ENCODE measurements at regions not wholly inside any gene's neighbourhood (a gene's known extent, or its start where the extent isn't known, plus 50 kb on each side); places are given as distances from the start of the nearest gene placed in this dataset.

DNA sequence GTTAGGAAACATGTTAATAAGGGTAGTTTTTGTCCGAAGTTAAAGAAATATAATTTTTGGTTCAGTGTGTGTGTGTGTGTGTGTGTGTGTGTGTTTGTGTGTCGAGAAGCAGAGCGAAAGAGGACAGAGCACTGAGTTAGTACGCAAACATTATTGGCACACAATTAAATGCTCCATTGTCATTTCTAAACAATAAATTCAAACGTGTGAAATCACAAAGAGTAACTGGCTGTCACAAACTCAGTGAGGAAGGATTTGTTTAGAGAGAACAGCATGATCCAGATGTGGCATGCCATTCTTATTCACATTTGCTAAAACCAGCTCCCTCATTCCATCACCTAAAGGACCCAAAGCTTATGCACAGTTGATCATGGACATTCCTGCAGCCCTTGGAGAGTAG, 970.8 kb downstream of the DTWD2 start:
- DNase-seq = no peak

DNA sequence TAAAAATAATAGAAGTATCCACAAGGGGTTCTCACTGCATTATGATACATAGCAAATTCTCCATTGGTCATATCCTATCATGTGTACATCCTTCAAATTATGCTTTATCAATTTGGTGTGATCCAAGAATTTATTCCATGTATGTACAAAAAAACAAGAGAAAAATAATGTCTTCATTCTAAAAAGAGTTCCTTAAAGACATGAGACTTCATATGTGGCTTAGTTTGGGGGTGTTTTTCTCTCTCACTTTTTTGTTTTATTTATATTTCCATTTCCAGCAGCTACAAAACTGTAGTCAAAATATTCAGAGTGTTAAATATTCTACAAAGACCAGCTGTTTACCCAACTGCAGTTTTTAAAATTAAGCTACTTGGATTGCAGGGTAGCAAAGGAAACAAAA, 972.0 kb downstream of the DTWD2 start:
- no peak for DNase-seq

DNA sequence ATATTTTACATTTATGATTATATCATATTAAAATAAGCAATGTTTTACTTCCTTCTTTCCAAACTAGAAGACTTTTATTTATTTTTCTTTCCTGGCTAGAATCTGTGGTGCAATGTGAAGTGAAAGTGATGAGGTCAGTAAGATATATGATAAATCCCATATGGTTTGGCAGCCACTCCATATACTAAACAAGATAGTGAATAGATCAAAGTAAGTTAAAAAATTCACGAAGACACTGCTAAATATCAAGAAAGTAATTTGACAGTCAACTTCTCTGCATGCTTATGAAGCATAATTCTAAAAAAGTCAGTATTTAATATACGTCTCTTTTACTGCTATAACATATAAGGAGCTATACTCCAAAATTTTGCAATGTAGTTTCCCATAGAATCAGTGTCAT, 972.8 kb downstream of the DTWD2 start:
- no peak for DNase-seq

DNA sequence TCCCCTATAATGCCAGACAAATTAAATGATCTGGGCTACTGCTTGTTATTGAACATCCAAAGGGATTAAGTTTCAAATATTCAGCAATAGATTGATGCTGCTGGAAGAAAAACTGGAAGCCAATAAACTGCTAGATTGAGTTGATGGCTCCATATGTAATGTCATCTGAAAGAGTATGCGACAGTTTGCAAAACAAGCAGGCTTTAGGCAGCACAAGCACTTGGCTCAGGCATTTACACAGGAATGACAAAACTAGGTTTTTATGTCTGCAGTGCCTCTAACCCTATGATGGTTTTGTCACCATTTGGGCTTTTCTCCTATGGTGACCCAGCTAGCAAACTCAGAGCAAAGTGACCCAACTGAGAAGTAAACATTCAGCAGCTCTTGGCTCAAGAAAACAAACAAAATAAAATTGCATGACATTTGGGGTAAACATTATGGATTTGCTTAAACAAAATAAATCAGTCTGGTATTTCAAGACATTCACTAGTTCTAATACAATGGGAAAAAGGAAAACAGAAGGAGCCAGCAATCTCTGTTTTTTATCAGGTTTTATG, 978.5 kb downstream of the DTWD2 start:
- DNase-seq = no peak

DNA sequence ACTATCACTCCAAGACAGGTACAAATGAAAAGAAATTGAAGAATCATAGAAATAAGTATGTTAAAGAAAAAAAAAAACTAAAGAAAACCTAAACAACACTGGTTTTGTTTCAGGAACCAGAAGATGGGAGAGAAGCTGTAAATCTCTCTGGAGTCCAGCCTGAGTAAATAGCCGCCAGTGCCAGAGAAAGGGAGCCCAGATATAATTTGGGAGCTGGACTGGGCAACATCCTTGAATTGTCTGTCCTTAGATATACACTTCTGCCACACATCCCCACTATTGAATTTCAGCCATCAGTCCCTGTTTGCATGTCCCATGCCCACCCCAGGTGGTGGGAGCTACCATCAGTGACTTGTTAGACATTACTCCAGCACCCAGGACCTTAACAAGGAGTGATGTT, 979.6 kb downstream of the DTWD2 start:
- DNase-seq = no peak

DNA sequence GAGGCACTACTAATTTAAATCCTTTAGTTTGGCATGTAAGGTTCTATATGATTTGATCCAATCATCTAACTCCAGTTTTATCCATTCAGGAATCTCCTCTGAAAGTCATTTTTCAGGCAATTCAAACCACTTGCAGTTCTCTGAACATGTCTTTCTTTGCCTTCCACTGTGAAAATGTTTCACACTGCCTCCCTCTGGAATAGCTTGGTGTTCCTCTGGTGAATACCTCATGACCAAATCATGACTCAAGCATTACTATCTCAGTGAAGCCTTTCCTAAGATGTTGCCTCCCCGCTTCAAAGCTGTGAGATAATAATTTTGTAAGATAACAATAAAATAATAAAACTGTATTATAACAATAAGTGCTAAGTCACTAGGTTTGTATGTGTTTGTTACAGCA, 981.1 kb downstream of the DTWD2 start:
- DNase-seq = no peak

DNA sequence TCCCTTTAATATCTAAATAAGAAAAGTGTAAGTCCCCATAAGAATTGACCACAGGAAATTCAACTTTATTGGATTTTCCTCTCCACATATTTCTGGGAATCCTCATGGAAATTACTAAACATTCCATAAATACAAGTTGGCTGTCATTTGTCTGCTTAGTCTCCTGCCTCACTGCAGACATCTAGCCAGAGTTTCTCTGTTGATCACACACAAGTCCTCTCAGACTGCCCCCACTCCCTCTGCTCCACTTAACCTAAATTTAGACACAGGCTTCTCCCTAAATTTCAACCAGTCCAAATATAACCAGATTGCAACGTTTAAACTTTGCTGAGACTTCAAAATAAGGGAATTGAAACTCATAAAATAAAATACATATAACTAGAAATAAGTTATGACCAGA, 982.1 kb downstream of the DTWD2 start:
- no peak for DNase-seq

DNA sequence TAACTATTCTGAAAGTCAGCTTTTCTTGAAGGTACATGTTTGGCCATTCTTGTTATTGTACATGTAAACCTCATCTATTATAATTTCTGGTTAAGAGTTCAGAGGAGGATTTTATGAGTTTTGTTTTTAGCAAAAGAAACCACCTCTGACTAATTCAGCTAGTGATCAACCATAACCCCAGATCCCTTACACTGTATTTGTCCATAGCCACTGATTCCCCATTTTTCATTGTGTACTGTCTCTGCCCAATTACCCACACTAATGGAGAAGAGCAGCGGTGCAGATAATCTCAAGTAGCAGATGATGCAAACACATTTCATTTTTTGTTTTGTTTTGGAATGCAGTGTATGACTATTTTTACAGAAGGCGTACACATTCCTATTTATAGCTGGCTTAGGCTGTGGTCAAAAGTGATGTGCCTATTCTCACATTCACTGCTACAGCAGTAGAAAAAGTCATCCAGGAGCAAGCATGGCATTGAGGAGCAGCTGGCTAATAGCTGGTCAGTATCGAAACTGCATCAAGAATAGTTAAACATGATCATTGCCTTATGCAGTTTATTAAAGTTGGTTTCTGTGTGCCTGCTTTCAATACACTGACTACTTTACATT, 988.3 kb downstream of the DTWD2 start:
- no peak for DNase-seq

DNA sequence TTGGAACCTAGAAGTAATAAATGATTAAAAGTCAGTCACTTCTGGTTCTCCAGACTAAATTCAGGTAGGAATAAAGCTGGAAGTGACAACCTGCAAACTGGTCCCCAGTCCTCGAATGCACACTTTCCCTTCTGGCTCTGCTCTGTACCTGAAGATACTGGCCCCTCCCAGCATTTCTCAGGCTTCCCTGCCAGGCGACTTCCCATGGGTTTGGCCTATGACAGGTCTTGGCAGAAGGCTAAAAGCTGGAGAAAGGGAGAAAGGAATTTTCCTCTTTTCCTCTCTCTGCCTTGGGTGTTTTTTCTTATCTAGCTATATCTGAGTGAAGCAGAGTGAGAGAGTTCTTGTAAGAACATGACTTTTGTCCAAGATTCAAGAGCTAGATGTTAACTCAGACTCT, 1005.7 kb downstream of the DTWD2 start:
- no peak for DNase-seq

DNA sequence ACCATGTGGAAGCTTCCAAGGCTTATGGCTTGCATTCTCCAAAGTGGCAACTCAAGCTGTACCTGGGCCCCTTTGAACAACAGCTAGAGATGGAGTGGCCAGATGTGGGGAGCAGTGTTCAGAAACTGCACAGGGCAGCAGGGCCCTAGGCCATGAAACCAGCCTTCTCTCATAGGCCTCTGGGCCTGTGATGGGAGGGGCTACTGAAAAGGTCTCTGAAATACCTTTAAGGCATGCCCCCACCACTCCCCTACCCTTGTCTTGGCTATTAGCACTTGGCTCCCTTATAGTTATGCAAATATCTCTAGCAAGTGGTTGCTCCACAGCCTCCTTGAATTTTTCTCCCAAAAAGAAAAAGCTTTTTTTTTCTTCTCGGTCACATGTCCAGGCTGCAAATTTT, 1014.6 kb downstream of the DTWD2 start:
- DNase-seq = no peak

DNA sequence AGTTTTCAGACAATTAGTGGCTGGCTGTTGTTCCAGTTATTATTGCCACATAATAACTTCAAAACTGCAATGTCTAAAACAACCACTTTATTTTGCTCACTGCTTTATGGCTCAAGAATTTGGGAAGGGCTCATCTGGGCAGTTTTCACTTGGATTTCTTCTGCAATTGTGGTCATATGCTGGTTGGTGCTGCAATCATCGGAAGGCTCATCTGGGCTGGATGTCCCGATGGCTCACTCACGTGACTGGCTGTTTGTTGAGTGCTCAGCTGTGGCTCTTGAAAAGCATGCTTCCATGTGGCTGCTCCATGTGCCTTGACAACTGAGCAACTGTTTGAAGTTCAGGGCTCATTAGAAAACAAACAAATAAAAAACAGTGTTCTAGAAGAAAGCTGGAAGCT, 1032.5 kb downstream of the DTWD2 start:
- DNase-seq = no peak

DNA sequence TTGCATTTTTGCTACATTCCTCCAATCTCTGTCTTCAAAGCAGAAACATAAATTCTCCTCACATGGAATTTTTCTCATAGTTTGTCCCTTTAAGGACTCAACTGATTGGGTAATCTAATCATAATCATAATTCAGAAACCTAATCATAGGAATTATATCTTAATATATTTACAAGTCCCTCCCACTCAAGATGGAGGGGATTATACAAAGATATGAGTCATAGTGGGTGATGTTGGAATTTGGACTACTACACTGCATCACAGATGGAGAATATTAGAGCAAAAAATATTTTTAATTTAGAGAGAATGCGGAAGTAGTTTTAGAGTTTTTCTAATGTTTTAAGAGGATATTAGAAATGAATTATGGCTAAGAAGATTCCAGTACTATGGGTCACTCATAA, 1034.0 kb downstream of the DTWD2 start:
- DNase-seq = no peak

DNA sequence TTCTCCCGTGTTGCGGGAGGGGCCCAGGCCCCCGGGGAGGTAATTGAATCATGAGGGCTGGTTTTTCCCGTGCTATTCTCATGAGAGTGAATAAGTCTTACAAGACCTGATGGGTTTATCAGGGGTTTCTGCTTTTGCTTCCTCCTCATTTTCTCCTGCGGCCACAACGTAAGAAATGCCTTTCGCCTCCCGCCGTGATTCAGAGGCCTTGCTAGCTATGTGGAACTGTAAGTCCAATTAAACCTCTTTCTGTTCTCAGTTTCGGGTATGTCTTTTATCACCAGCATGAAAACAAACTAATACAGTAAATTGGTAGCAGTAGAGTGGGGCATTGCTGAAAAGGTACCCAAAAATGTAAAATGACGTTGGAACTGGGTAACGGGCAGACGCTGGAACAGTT, 1035.1 kb downstream of the DTWD2 start:
- DNase-seq = no peak

DNA sequence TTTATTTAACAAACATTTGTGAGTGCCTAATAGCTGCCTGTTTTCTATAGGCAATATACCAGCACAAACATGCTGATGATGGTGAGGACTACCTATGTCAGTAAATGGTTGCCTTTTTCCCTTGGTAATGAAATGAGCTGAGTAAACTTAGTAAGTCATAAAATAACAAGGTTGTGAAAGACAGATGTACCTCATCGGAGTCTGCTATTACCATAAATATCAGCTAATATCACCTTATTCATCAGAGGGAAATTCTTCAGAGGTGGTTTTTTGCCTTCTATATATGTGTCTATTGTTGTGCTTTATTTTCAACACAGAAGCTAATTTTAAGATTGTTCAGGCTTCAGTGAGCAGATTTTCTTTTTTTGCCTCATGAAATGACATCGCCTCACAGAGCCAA, 1040.5 kb downstream of the DTWD2 start:
- DNase-seq = no peak

DNA sequence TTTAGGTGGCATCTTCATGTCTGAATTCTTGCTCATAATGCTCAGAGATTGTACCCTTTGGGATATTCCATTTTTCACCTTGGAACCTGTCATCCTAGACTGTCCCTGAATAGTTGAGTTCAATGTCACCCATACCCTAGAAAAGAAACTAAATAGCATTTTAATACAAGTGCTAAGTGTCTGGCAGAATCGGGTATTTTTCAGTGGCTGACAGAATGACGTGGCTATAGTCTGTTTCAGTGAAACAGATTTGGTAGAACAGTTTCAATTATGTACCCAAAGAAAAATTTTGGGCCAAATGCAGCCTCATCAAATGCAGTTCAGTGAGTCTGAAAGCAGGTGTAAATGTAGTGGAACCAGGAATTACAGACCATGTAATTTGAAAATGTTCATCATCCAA, 1041.2 kb downstream of the DTWD2 start:
- no peak for DNase-seq

DNA sequence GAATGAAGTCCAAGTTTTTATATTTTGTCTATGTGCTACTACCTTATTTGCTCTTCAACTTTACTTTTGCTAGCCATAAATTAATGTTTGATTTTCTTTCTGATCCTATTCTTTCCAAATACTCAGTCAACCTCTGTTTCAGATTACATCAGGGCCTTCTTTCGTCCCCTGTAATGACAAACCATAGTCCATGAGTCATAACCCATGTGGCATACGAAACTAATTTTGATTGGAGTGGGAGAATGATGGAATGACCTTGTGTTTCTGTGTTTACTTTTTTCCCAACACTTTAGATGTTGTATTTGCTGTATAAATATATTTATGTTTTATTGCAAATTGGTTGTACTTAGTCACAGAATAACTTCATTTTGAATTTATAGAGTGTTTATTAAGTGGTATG, 1043.1 kb downstream of the DTWD2 start:
- no peak for DNase-seq

DNA sequence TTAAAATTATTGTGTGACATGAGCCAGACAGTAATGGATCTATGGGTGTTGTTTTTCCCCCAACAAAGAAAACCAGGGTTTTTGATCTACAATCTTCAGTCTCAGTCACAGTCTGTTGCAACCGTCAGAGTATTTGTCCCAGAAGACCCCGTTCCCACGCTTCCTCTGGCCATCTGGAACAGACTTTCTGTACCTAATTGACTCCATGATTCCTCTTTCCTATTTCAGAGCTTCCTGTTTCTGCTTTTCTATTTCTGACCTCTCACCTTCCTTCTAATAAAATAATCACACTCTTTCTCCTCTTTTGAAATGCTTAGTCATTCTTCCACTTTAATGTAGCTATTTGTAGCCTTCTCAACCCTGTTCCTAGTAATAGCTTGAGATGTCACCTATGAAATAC, 1044.8 kb downstream of the DTWD2 start:
- DNase-seq = no peak

DNA sequence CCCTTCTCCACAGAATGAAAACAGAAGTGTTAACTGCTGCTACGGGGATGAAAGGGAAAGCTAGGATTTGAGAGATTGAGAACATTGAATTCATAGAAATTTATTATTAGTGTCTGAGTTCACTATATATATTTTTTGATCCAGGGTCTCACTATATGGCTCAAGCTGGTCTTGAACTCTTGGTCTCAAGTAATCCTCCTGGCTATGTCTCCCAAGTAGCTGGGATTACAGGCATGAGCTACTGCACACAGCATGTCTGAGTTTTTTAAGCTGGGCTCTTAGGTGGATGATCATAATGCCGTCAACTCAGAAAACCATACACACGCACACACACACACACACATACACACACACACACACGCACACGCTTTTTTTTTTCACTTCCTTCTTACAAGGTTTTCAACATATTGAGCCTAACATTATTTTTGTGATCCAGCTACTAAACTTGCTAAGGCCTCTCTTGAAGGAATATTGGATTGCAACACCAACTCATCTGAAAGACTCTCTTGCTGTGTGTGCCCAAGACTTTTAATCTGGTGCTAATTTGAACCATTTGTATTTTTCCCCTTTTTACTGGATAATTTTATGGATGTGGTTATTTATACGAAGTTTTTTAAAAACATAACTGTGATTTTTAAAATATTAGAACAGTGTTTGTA, 1045.4 kb downstream of the DTWD2 start:
- DNase-seq = no peak

DNA sequence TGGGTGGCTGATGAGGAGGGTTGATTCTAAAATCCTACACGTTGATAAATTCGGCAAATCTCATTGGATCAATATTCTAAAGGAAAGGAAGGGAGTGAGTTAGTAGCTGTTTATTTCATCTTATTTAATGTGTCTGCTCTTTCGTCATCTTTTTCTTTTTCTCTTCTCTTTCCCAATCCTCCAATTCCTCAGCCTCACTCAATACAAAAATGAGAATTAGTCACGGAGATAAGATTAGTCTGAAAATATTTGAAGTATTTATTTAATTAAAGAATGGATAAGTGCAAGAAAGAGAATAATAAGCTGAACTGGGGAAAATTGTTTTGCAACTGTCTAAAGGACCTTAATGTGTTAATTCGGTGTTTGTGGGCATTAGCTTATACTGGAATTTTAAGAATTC, 1095.1 kb downstream of the DTWD2 start:
- no peak for DNase-seq

DNA sequence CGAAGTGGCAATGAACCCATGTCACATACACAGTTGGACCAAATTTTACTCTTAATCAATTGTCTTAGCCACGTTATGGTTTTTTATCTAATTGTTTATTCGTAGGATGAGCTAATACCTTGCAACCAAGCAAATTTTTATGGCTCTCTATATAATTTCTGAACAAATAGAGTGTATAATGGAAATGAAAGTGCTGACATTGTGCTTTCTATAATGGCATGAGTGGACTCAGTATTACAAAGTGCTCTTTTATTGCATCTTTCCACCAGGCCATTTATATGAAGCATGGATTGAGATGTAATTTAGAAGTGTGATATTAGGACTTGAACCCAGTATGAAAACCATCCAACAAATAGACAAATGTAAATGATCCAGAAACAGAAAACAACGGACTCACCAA, 1096.0 kb downstream of the DTWD2 start:
- DNase-seq = no peak

DNA sequence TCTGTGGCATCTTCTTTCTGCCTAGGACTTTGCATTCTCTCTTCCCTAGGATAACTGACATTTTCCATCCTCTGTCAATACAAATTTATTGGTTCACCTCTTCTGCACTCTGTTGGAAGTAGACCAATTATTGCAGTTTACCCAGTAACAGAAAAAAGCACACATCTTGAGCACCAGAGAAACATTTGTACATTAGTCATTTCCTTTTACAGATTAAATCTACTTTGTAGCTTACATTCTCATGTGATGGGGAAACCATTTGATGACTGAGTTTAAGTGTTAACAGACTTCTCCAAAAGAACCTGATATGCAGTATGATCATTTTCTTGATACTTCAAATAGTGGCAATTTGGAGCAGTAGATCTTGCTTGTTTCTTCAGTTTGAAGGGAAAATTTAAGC, 1098.8 kb downstream of the DTWD2 start:
- no peak for DNase-seq

DNA sequence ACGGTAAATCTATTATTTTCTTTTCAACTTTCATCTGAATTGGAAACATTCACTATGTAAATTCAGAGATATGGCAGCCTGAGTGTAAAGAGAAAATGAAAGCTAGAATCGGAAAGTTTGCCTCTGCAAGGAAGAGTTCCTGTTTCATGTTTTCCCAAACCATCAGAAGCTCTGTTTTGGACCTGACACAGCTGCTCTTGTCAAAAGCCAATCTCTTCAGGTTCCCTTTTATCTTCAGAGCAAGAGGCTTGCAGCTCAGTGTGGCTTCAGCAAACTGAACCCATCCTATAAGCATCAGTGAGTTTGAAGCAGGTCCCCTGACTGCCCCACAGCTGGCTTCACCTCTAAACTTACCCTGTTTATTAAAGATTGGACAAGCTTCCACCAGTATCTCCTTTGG, 1099.7 kb downstream of the DTWD2 start:
- no peak for DNase-seq

DNA sequence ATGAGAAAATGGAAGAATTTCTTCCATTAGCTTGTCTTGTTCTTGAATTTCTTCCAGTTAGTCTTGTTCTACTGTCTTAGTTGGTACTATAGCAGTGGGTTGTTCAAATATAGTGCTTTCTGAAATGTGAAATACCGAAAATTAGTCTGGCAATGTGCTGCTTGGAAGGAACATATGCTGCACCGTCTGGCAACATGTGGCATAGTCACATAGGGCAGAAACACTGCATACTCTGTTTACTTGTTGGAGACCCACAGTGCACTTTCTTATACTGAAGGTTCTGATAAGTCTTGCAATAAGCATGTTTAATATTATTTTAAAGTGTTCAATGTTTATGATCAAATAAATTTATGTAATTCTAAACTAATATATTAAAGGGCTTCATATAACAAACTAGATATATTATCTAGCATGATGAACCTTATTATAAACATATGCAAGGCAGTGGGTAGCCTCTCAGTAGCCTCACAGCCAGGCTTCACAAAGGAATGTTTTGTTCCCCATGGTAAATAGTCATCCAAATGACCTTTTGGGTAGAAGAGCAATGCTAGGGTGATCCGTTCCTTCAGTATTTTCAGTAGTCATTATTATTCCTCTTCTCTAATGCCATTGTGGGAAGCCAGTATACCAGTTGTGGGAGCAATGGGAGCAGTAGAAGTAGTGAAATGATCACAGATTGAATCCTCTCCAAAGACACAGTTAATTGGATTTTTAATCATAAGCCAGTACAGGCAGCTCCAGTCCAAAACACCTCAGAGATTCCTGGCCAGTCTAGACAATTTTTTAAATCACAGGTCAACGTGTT, 1106.7 kb downstream of the DTWD2 start:
- no peak for DNase-seq

DNA sequence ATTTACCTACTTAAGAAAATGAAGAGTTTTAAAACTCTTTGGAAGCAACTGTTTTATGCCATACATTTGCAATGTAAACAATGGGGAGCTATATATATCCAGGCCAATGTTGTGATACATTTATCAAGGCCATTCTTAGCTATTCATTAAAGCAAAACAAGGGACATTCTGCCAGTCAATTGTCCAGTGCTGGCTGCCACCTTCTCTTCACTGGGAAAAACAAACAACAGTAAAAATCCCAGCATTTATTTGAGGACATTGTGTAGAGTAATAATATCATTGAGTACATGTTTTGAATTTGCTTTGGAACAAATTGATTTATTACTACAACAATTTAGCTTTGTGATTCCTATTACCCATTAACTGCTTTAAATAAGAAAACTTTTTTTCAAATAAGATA, 1107.4 kb downstream of the DTWD2 start:
- no peak for DNase-seq
